IMR-90 (cell line): ENCODE measurements at regions not wholly inside any gene's neighbourhood (a gene's known extent, or its start where the extent isn't known, plus 50 kb on each side); places are given as distances from the start of the nearest gene placed in this dataset.

Source experiments
- CEBPB ChIP-seq: IDR thresholded peaks from 2 replicates; pipeline ENCODE4 v1.6.1; 2012; ENCODE audit warnings: low read depth, low read length, improper control_type of control experiment
- CHD1 ChIP-seq: IDR thresholded peaks from 2 replicates; pipeline ENCODE4 v1.6.1; 2012; ENCODE audit warnings: low read depth, low read length, improper control_type of control experiment
- CTCF ChIP-seq: conservative IDR thresholded peaks from 2 replicates; pipeline ENCODE4 v1.5.1; 2012; ENCODE audit warnings: mild to moderate bottlenecking, low read depth, low read length, improper control_type of control experiment
- MAFK ChIP-seq: IDR thresholded peaks from 2 replicates; pipeline ENCODE4 v1.6.1; 2012; ENCODE audit warnings: low read depth, low read length, improper control_type of control experiment
- MAZ ChIP-seq: IDR thresholded peaks from 2 replicates; pipeline ENCODE4 v1.6.1; 2012; ENCODE audit warnings: low read depth, mild to moderate bottlenecking, low read length, improper control_type of control experiment, moderate library complexity, borderline replicate concordance
- MXI1 ChIP-seq: IDR thresholded peaks from 2 replicates; pipeline ENCODE4 v1.6.1; 2012; ENCODE audit warnings: low read depth, mild to moderate bottlenecking, low read length, moderate library complexity, borderline replicate concordance
- NFE2L2 ChIP-seq: fragments of 150-350 bp; IDR thresholded peaks from 2 replicates; pipeline ENCODE4 v1.6.1; 2016; ENCODE audit warnings: low read depth, mild to moderate bottlenecking, low read length
- POLR2A ChIP-seq: IDR thresholded peaks from 2 replicates; pipeline ENCODE4 v1.6.1; 2012; ENCODE audit warnings: mild to moderate bottlenecking, low read depth, low read length
- RAD21 ChIP-seq: IDR thresholded peaks from 2 replicates; pipeline ENCODE4 v1.6.1; 2012; ENCODE audit warnings: low read length, improper control_type of control experiment
- RCOR1 ChIP-seq: IDR thresholded peaks from 2 replicates; pipeline ENCODE4 v1.6.1; 2012; ENCODE audit warnings: mild to moderate bottlenecking, low read length, improper control_type of control experiment; ENCODE audit not compliant: insufficient replicate concordance
- RFX5 ChIP-seq: IDR thresholded peaks from 2 replicates; pipeline ENCODE4 v1.8.0; 2012; ENCODE audit warnings: low read depth, mild to moderate bottlenecking, low read length, moderate library complexity
- SMC3 ChIP-seq: fragments of 150-350 bp; IDR thresholded peaks from 2 replicates; pipeline ENCODE4 v1.6.1; 2016; ENCODE audit warnings: low read depth, mild to moderate bottlenecking, antibody characterized with exemption, low read length, moderate library complexity
- USF2 ChIP-seq: fragments of 150-350 bp; IDR thresholded peaks from 2 replicates; pipeline ENCODE4 v1.6.1; 2017; ENCODE audit warnings: mild to moderate bottlenecking, antibody characterized with exemption, low read length, low read depth

- TF ChIP-seq CHD1: no peak
- TF ChIP-seq CTCF: no peak
- no peak for TF ChIP-seq CEBPB
- no peak for TF ChIP-seq POLR2A
- TF ChIP-seq NFE2L2: no peak
- TF ChIP-seq MXI1: no peak
- TF ChIP-seq SMC3: no peak
- no peak for TF ChIP-seq RAD21
- no peak for TF ChIP-seq USF2
- no peak for TF ChIP-seq RCOR1
- no peak for TF ChIP-seq MAFK
- TF ChIP-seq RFX5: no peak
- no peak for TF ChIP-seq MAZ
Observed at GRCh38 chr9:104313396-104314110, 190.5 kb upstream of the OR13F1 start.
